NT2/D1 (cell line): ENCODE measurements at regions not wholly inside any gene's neighbourhood (a gene's known extent, or its start where the extent isn't known, plus 50 kb on each side); places are given as distances from the start of the nearest gene placed in this dataset.

ENCODE experiments used
- SUZ12 ChIP-seq: IDR thresholded peaks from 2 replicates; pipeline ENCODE4 v1.6.1; 2011; ENCODE audit not compliant: insufficient read length, insufficient read depth; ENCODE audit errors: extremely low read depth
- YY1 ChIP-seq: IDR thresholded peaks from 2 replicates; pipeline ENCODE4 v1.6.1; 2011; ENCODE audit not compliant: insufficient read length, insufficient read depth
- ZNF274 ChIP-seq: IDR thresholded peaks from 2 replicates; pipeline ENCODE4 v1.6.1; 2011; ENCODE audit warnings: mild to moderate bottlenecking, low read depth, low read length

- no peak for TF ChIP-seq SUZ12
- no peak for TF ChIP-seq ZNF274
- TF ChIP-seq YY1: no peak
Observed at GRCh38 chr14:85334316-85334715, 195.6 kb upstream of the FLRT2 start.
